Ovary (tissue), 3 donors: ENCODE measurements at regions not wholly inside any gene's neighbourhood (a gene's known extent, or its start where the extent isn't known, plus 50 kb on each side); places are given as distances from the start of the nearest gene placed in this dataset.

Source experiments
- CTCF ChIP-seq, 3 donors: fragments of 450-650 bp in 2 of 3; fragments of 200-600 bp in 1 of 3; IDR thresholded peaks; one replicate each; pipeline versions ENCODE4 v1.5.1 to v1.8.0; 2016 to 2022; ENCODE audit warnings: antibody characterized with exemption in 3 of 3, mild to moderate bottlenecking in 1 of 3
- EP300 ChIP-seq: sonication (generic); formaldehyde crosslinking; IDR thresholded peaks from one replicate; pipeline ENCODE4 v1.6.1; 2017; ENCODE audit warnings: antibody characterized with exemption
- POLR2A ChIP-seq: fragments of 450-650 bp; IDR thresholded peaks from one replicate; pipeline ENCODE4 v1.6.1; 2017; ENCODE audit warnings: antibody characterized with exemption, mild to moderate bottlenecking, moderate library complexity
- donor health status: DM: no; HTN: no; CAD: no.

GRCh38 chr6:84549917-84550316, 214.5 kb downstream of the TBX18 start:
- TF ChIP-seq POLR2A (no peak), CTCF (IDR thresholded peaks at IDR 0.05) (no peak), EP300 (no peak)
